ENCODE measurements at regions not wholly inside any gene's neighbourhood (a gene's known extent, or its start where the extent isn't known, plus 50 kb on each side); places are given as distances from the start of the nearest gene placed in this dataset.
"Not testable (repeated sequence)": the region's sequence is repeated elsewhere in the genome, so short reads cannot be mapped to it uniquely, and the experiment has no call there.

DNA sequence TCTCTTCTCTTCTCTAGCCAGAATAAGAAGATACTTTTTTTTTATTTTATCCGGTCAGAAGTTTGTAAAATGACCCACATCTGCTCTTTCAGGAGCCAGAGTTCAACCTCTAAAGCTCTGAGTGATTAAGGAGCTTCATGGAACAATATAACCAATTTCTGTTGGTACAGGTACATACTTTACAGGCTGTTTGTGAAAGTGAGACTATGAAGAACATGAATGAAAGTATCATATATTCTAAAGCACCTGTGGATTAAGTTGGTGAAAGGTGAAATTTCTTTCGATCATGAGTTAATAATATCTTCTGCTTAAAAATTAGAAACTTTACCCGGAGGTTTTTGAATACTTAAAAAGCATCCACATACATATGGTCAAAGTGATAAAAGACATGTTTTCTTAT lies 65.2 kb downstream of the DMRT2 start:
- DNase-seq: no peak

DNA sequence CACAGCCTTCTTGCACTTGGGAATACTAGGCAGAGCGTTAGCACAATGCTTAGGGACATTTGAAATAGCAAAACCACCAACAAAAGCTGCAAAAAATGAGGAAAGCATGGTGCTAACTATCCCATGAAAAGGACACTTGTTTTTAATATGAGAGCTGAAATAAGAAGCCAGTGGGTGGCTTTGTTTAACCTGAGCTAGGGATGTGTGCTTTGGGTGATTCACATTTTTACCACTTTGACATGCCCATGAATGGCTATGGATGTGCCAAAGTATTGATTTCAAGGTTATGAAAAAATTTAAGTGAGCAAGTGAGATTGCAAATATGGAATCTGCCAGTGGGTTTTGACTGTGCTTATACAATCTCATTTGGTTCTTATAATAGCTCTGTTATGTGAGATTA lies 67.3 kb downstream of the DMRT2 start:
- no peak for DNase-seq

DNA sequence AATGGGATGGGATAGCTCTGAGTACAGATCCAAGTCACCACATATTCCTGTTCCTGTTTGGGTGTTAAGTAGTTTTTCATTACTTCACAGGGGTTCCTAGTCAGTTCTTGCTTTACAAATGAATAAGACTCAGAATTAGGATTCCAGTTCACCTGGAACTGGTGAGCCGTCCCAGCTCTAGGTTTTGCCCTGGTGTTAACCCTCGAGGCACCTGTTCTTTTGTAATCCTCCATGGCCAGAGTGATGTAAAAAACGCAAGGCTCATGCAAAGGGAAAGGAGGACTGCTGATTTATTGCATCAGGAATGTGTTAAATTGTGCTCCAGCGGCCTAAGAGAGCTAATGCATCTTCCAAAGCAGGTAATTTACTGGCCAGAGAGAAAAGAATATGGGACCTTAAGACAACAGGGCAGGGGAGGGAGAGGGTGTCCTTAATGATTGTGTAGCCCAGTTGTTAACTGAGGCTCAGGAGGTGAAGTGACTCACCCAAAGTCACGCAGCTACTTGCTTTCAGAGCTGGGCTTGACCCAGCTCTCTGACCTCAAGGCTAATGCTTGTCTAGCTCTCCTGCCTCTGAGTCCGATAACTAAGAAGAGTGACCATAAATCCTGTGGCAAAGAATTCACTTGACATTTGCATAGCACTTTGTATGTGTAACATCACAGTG lies 70.5 kb downstream of the DMRT2 start:
- DNase-seq: no peak

DNA sequence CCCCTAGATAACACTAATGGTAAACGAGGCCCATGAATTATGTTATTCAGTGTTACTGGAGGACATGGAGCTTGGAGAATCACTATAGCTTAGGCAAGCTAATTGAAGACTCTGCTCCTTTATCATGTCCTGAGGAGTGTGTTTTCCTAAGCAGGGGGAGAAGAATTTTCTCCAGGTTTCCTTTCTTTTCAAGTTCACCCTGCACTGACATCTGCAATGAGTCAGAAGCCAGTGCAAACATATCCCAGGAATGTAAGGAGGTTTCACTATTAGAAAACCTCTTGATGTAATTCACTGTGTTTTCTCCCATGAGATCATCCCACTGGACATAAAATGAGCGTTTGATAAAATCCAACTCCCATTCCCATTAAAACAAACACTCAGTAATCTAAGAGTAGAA lies 75.6 kb downstream of the DMRT2 start:
- DNase-seq: no peak

DNA sequence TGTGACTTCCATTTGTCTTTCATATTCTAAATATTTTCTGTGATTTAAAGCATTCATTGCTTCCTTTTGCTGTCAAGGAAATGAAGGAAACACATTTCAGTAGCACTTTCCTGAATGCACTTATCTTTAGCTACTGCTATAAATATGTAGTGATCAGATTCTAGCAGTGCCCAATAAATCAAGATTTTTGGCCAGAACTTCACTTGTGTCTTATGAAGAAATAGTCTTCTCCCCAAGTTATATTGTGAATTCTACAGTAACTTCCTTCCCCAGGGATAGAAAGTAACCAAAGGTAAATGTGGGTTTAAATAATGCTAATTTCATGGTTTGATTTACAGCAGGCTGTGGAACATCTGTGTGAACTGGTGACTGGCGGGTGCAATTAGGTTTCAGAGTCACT lies 77.9 kb downstream of the DMRT2 start:
- no peak for DNase-seq

DNA sequence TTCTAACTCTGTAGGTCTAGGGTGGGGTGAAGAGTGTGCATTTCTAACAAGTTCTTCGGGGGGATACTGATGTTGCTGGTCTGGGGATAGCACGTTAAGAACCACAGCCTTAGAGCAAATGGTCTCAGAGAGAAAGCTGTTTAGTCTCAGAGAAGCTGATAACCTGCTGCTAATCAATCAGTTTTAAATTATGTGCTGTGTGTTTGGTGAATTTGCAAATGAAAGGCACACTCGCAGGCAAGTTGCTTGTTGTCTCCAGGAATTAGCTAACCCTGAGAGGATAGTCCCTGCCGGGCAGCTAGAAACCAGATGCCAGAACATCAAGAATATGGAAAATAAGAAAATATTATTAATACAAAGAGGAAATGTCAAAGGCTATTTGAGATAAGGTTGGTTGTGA lies 79.2 kb downstream of the DMRT2 start:
- DNase-seq: no peak

DNA sequence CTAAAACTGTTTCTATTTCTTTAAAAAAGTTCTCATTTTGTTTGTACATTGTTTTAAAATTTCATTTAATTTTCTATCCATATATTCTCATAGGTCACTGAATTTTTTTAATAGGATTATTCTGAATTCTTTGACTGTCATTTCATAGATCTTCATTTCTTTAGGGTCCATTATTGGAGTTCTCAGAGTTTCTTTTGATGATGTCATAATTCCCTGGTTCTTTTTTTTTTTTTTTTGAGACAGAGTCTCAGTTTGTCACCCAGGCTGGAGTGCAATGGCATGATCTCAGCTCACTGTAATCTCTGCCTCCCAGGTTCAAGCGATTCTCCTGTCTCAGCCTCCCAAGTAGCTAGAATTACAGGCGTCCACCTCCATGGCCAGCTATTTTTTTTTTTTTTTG lies 89.9 kb downstream of the DMRT2 start:
- no peak for DNase-seq

DNA sequence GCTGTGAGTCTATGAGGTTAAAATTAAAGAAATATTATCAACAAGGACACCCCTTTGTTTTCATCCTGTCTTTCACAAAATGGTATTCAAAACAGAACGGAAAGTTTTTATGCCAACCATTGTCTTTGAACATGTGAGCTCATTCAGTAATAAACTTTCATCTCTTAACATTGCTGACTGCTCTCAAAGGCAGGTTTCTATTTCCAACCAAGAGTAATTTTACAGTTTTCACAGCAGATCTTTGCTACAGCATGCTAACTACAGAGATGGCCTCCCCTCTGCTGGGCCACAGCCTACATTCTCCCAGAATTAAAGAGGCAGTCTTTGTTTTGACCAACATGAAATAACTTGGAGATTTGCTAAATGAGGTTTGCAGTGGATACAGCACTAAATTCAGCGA lies 101.5 kb downstream of the DMRT2 start:
- no peak for DNase-seq

DNA sequence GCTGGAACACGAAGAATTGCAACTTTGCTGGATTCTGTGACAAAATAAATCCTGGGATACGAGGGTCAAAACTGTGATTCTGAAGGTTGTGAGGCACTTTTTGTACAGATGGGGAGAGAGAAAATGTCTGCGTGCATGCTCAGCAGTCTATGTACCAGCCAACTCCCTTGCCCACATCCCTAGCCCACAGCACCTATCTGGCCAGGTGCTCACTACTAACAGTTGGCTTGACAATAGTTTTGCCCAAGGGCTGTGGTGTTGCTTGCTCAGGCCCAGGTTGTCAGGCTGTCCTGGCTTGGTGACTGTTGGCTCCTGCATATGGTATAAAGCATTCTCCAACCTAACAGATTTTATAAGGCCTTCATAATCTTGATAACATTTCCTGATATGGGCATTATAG lies 102.0 kb downstream of the DMRT2 start:
- DNase-seq: no peak

DNA sequence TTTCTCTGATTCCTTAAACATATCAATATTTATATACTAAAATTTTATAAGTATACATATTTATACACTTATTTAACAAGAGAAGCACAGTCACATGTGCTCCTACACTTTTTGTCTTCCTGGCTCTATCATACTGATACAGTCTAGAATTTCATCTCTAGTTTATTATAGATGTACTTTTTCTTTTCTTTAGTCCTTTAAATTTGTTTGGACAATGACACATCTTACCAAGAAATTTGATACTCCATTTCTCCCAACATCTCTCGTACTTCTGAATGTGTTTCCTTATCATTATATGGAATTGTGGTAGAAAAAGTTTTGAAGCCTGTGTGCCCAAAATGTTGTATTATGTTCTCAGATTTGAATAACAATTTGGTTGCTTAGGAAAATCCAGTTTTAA lies 104.6 kb downstream of the DMRT2 start:
- no peak for DNase-seq

DNA sequence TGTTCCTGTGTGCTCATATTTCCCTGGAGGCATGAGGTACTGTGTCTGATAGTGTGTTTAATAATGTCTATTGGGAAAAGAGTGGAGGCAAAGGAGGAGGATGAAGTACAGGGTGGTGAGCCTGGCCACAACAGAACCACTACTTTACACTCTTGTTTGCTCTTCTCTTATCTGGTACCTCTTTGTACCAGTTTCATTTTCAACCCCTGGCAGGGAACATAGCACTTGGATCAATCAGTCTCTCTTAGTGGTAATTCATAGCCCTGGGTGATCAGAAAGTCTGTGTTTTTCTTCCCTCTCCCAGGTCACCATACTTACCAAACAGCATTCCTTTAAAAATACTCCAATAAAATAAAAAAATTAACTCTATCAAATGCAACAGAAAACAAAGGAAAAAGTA lies 105.4 kb downstream of the DMRT2 start:
- DNase-seq: no peak

DNA sequence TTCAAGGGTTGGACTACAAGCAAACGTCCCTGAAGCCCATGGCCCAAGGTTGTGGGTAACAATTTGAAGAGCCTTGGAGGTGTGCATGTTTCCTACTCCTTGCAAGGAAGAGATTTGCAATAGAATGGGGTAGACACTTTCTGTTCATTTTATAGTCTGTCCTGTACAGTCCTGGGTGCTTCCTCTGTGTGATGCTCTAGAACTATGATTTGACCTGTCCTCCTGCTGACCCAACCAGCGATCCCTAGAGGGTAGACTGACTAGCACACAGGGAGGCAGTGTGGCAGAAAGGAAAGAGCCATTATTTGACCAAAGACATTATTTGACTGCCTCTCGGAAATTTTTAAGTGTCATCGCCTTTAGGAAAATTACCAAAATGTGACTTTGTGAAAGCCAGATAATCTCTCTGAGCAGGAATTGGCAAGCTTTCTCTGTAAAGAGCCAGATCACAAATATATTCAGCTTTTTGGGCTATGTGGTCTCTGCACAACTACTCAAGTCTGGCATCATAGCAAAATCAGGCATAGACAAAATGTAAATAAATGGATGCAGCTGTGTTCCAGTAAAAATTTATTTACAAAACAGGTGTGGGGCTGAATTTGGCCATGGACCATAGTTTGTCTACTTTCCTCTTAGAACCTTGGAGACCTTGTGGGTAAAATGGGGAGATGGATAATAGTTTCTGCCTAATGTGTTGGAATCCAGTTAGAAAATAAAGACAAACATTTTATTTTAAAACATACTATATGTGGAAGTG lies 106.8 kb downstream of the DMRT2 start:
- no peak for DNase-seq

DNA sequence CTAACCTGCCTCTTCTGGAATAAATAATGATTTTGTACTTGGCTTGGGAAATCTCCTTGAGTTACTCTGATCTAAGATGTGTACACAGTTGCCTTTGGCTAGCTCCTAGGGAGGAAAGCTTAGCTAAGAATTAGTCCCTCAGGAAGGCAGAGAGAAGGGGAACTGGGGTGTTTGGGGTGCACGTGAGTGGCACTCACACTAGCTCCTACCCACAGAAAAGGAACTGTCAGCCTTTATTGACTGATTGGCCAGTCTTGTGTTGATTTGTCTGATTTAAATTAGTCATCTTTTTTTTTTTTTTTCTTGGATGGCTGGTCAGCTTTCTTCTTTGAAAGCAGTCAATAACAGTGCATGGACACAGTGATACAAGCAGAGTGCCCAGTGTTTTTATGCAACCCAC lies 107.7 kb downstream of the DMRT2 start:
- no peak for DNase-seq

DNA sequence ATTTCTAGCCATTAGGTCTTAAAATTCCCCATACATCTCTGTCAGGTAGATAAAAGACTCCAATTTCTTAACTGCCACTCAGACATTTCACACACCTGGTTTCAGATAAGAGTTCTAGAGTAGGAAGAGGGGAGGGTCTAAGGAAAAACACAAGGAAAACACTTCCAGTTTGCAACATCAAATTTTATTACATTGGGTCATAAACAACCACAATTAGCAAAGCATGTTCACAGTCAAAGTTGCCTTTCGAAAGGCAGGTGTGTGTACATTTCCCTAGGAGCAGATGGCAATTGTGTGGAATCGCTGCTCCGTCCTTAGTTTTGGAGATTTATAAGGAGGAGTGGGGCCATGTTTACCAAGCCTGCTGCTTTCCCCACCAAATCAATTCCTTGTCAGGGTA lies 120.8 kb downstream of the DMRT2 start:
- DNase-seq: no peak

DNA sequence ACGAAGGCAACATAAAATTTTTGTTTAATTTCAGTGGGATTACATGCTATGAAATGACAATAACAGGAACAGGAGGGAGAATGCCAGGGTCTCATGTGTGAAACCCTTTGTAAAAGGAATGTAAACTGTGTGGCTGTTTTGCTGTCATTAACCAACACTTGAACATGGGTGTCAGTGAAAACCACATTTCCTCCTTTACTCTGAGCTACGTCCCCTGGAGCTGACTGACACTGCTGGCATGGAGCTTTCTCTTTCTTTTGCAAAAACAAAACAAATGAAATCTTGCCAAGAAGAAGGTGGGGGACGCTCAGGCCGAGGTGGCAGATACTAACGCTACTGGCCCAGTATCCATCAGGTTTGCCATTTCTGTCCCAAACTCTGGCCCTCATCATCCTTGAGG lies 121.4 kb downstream of the DMRT2 start:
- DNase-seq: no peak

DNA sequence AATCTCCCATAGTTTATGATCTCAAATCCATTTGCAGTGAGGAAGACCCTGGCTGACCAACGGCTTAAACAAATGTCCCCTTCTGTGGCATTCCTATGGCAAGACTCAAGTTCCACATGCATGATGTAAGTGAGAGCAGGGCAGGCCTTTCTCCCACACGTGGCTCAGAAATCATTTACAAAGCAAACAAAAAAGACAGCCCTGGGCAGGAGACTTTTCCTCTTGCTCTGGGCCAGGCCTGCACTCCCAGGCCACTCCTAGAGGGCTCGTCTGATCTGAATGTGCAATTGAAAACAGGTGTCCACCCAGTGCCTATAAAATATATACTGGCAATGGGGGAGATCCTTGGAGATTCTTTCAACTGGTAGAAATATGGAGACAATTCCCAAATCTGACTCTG lies 123.1 kb downstream of the DMRT2 start:
- no peak for DNase-seq

DNA sequence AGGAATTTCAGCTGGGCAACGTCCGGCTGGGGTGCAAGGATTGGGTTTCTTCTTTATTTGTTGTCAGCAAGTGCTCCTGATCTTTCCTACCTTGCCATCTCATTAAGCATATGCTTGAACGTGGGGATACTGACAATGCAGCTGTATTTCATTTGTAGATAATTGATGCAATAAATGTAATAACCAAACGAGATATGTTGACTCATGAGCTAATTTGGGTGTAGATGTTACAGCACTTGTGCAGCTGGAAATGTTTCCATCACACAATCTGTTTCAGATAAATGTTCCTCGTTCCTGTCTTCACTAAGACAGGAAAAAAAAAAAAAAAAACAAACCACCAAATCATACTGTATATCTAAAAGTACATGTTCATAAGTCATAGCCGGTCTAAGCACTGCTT lies 123.8 kb downstream of the DMRT2 start:
- DNase-seq: no peak

DNA sequence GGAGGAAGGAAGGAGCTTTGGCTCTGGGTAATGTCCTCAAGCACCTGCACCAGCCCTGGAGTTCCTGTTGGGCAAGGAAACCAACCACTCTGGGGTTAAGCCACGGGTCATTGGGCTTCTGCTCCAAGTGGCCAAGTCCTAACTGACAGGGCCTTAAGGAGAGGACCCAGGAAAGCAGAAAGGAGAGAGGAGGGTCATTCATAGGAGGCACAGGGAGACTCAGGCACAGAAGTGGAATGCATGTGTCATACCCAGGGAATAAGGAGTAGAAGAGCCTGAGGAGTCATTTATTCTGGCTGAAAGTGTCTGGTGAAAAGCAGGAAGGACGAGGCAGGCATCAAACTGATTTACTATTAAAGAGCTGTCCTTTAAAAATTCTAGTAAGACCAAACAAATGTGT lies 129.2 kb downstream of the DMRT2 start:
- DNase-seq: no peak

DNA sequence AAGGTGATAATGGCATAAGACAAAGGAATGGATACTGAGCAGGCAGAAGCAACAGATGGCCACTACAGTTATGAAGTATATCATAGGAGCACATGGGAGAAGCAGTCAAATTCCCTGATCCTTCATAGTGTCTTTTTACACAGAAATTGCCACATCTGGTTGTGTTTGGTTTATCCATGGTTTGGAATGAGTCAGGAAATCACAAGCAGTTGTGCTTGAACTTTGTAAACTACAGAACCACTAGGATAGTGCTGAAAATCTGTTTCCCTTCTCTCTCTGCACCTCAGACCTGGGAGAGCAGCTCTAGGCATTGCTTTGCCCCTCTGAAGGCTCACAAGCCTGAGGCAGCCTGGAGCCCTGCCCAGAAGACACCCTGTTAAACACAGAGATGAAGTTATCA lies 134.0 kb downstream of the DMRT2 start:
- DNase-seq: no peak

DNA sequence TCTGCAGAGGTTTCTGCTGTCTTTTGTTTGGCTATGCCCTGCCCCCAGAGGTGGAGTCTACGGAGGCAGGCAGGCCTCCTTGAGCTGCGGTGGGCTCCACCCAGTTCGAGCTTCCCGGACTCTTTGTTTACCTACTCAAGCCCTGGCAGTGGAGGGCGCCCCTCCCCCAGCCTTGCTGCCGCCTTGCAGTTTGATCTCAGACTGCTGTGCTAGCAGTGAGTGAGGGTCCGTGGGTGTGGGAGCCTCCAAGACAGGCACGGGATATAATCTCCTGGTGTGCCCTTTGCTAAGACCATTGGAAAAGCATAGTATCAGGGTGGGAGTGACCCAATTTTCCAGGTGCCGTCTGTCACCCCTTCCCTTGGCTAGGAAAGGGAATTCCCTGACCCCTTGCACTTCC lies 137.0 kb downstream of the DMRT2 start:
- not testable (repeated sequence) for DNase-seq

DNA sequence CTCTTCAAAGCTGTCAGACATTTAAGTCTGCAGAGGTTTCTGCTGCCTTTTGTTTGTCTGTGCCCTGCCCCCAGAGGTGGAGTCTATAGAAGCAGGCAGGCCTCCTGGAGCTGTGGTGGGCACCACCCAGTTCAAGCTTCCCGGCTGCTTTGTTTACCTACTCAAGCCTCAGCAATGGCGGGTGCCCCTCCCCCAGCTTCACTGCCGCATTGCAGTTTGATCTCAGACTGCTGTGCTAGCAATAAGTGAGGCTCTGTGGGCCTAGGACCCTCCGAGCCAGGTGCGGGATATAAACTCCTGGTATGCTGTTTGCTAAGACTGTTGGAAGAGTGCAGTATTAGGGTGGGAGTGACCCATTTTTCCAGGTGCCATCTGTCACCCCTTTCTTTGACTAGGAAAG lies 145.5 kb downstream of the DMRT2 start:
- not testable (repeated sequence) for DNase-seq

DNA sequence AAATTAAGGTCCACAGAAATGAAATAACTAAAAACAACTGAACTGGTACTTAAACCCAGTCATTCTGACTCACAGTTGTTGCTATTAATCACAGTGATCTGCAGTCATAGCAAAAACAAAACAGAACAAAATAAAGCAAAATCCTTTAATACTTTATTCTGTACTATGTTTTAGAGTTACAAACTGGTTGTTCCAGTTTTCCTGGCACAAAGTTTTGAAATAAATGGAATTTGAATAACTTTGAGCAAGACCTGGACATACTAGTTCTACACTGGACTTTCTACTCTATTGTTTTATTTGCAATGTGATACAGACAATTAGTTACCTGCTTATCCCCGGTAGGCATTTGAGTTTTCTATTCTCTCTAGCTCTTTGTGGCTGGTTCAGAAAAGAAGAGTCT lies 147.9 kb downstream of the DMRT2 start:
- DNase-seq: no peak

DNA sequence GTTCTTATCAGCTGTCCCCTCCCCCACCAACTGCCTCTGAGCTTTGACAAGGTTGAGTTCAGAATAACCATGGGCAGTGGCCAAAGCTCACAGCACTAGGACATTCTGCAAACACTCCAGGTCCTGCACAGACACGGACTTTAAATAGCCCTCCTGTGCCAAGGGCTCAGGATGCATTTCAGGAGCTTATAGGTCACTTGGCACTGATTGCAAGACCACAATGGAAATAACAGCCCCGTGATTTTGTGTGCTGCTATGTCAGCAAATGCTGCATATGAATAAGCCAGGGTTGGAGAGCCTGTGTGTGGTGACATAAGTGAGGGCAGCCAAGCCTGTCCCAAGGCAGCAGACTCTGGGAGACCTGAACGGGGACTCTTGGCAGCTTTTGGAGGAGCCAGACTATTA lies 150.7 kb downstream of the DMRT2 start:
- no peak for DNase-seq

DNA sequence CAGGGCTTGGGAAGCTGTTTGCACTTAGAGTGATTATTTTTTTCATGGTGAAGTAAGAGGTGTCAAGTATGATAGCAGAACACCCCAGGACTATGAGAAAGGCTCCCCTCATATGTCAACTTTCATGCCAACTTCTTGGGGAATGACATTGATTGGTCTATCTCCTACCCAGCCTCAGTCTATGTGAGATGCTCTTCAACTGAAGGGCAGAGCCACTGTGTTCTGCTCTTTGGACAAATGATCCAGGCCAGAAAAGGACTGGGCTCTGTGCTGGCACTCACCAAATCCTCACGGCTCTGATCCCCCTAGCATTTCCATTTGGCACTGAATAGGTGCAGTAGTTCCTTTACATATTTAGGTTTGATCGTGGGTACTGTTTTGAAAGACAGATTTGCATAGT lies 151.1 kb downstream of the DMRT2 start:
- DNase-seq: no peak

DNA sequence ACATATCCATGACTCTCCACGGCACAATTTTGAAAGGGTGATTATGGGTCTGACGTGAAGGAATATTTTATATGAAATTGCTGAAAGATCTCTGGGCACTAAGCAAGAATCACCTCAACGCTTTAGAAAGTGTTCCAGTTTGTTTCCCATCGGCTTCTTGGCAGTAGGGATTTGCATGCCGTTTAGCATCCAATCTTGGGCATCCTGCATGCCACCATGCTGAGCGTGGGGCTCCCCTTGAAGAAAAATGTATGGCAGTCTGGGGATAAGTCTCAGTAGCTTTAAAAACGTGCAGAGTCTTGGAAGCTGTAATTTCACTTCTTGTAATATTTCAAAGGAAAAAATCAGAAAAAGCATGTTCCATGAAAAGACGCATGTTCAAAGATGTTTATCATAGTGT lies 151.7 kb downstream of the DMRT2 start:
- DNase-seq: no peak
